B cell (primary cell): ENCODE measurements at regions not wholly inside any gene's neighbourhood (a gene's known extent, or its start where the extent isn't known, plus 50 kb on each side); places are given as distances from the start of the nearest gene placed in this dataset.

Source experiments
- ATAC-seq: fragments of 200-7000 bp; cut with Tn5 transposase; one replicate; pipeline ENCODE4 v1.10.0; 2021; ENCODE audit warnings: low read depth, mild to moderate bottlenecking, moderate number of reproducible peaks, moderate library complexity
- CTCF ChIA-PET: fragments of 350-600 bp; sonication (Branson Sonifier 250); formaldehyde crosslinking; loops from one replicate; lab custom pipeline; 2021; ENCODE audit warnings: antibody characterized with exemption, inconsistent platforms; lab: Charles Lee
- POLR2A ChIA-PET: fragments of 350-600 bp; sonication (Branson Sonifier 250); formaldehyde crosslinking; loops from one replicate; lab custom pipeline; 2021; ENCODE audit warnings: antibody characterized with exemption; lab: Charles Lee
- DNase-seq: peaks from one replicate; pipeline ENCODE4 v3.0.0; 2013
- H2AFZ ChIP-seq: 2 replicates; pipeline ENCODE4 v1.6.1; 2012; ENCODE audit warnings: mild to moderate bottlenecking, low read depth, low read length; ENCODE audit not compliant: insufficient read depth, poor library complexity, severe bottlenecking
- H3K27ac ChIP-seq, 2 donors: 1 replicate in 1 of 2; 2 replicates in 1 of 2; pipeline ENCODE4 v1.5.1; 2012 to 2013; ENCODE audit warnings: low read length in 2 of 2, mild to moderate bottlenecking in 2 of 2, moderate library complexity in 1 of 2
- H3K27me3 ChIP-seq, 4 experiments: fragments of 200-600 bp in 1 of 4; sonication (generic) in 1 of 4; replicated peaks in 1 of 4; 1 replicate in 2 of 4; 2 replicates in 2 of 4; pipeline versions ENCODE4 v1.6.1 to v1.7.0; 2013 to 2016; ENCODE audit warnings: low read length in 3 of 4, mild to moderate bottlenecking in 2 of 4, mixed read lengths in 1 of 4, moderate library complexity in 1 of 4; ENCODE audit not compliant: insufficient read depth in 4 of 4, control insufficient read depth in 3 of 4; ENCODE audit errors: control extremely low read depth in 1 of 4
- H3K36me3 ChIP-seq, 2 experiments: replicated peaks in 1 of 2; 1 replicate in 1 of 2; 2 replicates in 1 of 2; pipeline versions ENCODE4 v1.6.1 to v1.7.1; 2013; ENCODE audit warnings: low read length in 1 of 2; ENCODE audit not compliant: insufficient read depth in 2 of 2, control insufficient read depth in 1 of 2; ENCODE audit errors: control extremely low read depth in 1 of 2, extremely low read depth in 1 of 2
- H3K4me1 ChIP-seq, 2 donors: fragments of 200-600 bp in 1 of 2; sonication (generic) in 1 of 2; 1 replicate in 1 of 2; 2 replicates in 1 of 2; pipeline versions ENCODE4 v1.5.1 to v1.6.1; 2013 to 2017; ENCODE audit warnings: low read length in 2 of 2; ENCODE audit not compliant: control insufficient read depth in 2 of 2, insufficient read depth in 2 of 2
- H3K4me2 ChIP-seq: replicated peaks from 2 replicates; pipeline ENCODE3; 2012; ENCODE audit warnings: mild to moderate bottlenecking, low read depth, low read length; ENCODE audit not compliant: poor library complexity, severe bottlenecking
- H3K4me3 ChIP-seq, 5 experiments: fragments of 200-600 bp in 1 of 5; sonication (generic) in 1 of 5; 1 replicate in 3 of 5; 2 replicates in 2 of 5; pipeline versions ENCODE4 v1.5.1 to v1.7.0; 2011 to 2016; ENCODE audit warnings: low read length in 4 of 5, mild to moderate bottlenecking in 4 of 5, low read depth in 2 of 5, control low read depth in 1 of 5, moderate library complexity in 1 of 5; ENCODE audit not compliant: insufficient read depth in 1 of 5; ENCODE audit errors: control extremely low read depth in 1 of 5, extremely low read depth in 1 of 5
- H3K79me2 ChIP-seq: fragments of 200-600 bp; sonication (generic); one replicate; pipeline ENCODE4 v1.6.0; 2016; ENCODE audit warnings: low read length; ENCODE audit not compliant: control insufficient read depth, insufficient read depth
- H3K9ac ChIP-seq: fragments of 200-600 bp; sonication (generic); 2 replicates; pipeline ENCODE4 v1.6.1; 2017; ENCODE audit warnings: mild to moderate bottlenecking, low read length, moderate library complexity
- H3K9me3 ChIP-seq, 3 donors: one replicate each; pipeline versions ENCODE4 v1.6.1 to v1.7.1; 2013; ENCODE audit warnings: low read length in 2 of 3; ENCODE audit not compliant: control insufficient read depth in 2 of 3, insufficient read depth in 1 of 3; ENCODE audit errors: control extremely low read depth in 1 of 3
- H4K20me1 ChIP-seq: 2 replicates; pipeline ENCODE4 v1.6.0; 2012; ENCODE audit warnings: mild to moderate bottlenecking, low read length; ENCODE audit not compliant: insufficient read depth, control insufficient read depth, poor library complexity, severe bottlenecking
- H3K27ac Mint-ChIP-seq: one replicate; pipeline ENCODE4 v1.8.0; 2021; ENCODE audit warnings: mixed read lengths
- H3K27me3 Mint-ChIP-seq: one replicate; pipeline ENCODE4 v1.8.0; 2021; ENCODE audit warnings: mixed read lengths
- H3K4me1 Mint-ChIP-seq: one replicate; pipeline ENCODE4 v1.8.0; 2021; ENCODE audit warnings: mixed read lengths
- H3K4me3 Mint-ChIP-seq: one replicate; pipeline ENCODE4 v1.8.0; 2021; ENCODE audit warnings: mixed read lengths
- H3K9me3 Mint-ChIP-seq: one replicate; pipeline ENCODE4 v1.8.0; 2022; ENCODE audit warnings: mixed read lengths; ENCODE audit not compliant: insufficient read depth
- EZH2 ChIP-seq: IDR thresholded peaks from 2 replicates; pipeline ENCODE4 v1.6.1; 2012; ENCODE audit warnings: borderline replicate concordance, low read depth, mild to moderate bottlenecking, moderate library complexity, low read length; ENCODE audit not compliant: insufficient read depth, poor library complexity, severe bottlenecking
- WGBS: methylation state at CpG from one replicate; pipeline ENCODE4 v1.1.5; 2013; ENCODE audit warnings: missing lambda C conversion rate; ENCODE audit not compliant: insufficient coverage; 5-methylcytosine and 5-hydroxymethylcytosine counted together
- intact Hi-C: fragments of 100-400 bp; cut with micrococcal nuclease; formaldehyde crosslinking; loops from one replicate; pipeline ENCODE4 v1.10.0; 2022
- TF ChIP-seq, protein P1 (sequence below): fragments of 200-600 bp; IDR thresholded peaks from one replicate; pipeline ENCODE4 v1.8.0; 2022; ENCODE audit warnings: antibody characterized with exemption, mild to moderate bottlenecking

DNA sequence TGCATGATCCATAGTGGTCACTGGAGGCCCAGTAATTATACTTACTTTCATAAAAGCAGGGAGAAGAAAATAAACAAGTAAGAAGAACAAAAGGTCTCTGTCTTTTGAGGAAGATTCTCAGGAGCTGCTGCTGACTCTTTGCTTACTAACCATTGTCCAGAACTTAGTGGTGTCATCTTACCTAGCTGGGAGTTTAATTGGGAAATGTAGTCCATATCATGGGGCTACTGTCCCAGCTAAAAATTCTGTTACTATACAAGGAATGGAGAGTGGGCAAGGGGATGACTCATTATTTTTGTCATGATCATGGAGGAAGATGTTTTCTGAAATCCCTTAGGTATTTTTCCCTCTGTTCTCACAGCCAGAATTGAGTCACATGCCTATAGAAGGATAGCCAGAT is 639.3 kb downstream of the MTRR start:
- Histone ChIP-seq H3K27me3 (no peaks in the 10 kb centered on the region), H3K4me3 (no peak overlapping the region), H3K4me1 (no peaks in the 10 kb centered on the region), H3K9me3 (no peaks in the 10 kb centered on the region), H2AFZ (no peak overlapping the region), H3K4me2 (no peak overlapping the region), H3K36me3 (no peaks in the 10 kb centered on the region), H3K79me2 (no peaks in the 10 kb centered on the region), H3K9ac (no peak overlapping the region), H3K27ac (no peak overlapping the region), H4K20me1 (no peaks in the 10 kb centered on the region)
- intact Hi-C loops = no loop called here
- no peaks in the 10 kb centered on the region for H3K4me1 Mint-ChIP-seq
- H3K9me3 Mint-ChIP-seq = no peaks in the 10 kb centered on the region
- CTCF ChIA-PET = no interaction called here
- POLR2A ChIA-PET = no interaction called here
- DNase-seq (no peak), ATAC-seq (no peak)
- TF ChIP-seq, protein P1, sequence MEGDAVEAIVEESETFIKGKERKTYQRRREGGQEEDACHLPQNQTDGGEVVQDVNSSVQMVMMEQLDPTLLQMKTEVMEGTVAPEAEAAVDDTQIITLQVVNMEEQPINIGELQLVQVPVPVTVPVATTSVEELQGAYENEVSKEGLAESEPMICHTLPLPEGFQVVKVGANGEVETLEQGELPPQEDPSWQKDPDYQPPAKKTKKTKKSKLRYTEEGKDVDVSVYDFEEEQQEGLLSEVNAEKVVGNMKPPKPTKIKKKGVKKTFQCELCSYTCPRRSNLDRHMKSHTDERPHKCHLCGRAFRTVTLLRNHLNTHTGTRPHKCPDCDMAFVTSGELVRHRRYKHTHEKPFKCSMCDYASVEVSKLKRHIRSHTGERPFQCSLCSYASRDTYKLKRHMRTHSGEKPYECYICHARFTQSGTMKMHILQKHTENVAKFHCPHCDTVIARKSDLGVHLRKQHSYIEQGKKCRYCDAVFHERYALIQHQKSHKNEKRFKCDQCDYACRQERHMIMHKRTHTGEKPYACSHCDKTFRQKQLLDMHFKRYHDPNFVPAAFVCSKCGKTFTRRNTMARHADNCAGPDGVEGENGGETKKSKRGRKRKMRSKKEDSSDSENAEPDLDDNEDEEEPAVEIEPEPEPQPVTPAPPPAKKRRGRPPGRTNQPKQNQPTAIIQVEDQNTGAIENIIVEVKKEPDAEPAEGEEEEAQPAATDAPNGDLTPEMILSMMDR = no peak
- TF ChIP-seq EZH2 = no peak
- no peaks in the 10 kb centered on the region for H3K27me3 Mint-ChIP-seq
- no peak overlapping the region for H3K4me3 Mint-ChIP-seq
- no peak overlapping the region for H3K27ac Mint-ChIP-seq

DNA sequence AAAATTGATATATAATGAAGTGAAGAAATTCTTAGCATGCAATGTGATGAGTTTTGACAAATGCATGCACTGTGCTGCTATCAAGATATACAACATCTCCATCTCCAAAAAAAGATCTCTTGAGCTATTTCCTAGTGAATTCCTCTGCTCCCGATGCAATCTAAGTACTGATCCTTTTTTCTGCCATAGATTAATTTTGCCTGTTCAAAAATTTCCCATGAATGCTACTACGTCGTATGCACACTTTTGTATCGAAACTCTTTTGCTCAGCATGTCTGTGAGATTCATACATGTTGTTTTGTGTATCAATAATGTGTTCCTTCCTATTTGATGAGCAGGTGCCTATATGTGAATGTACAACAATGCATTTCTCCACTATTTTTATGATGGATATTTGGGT is 647.4 kb downstream of the MTRR start:
- H3K4me2 ChIP-seq = no peak overlapping the region
- no peak for TF ChIP-seq EZH2
- TF ChIP-seq, protein P1 = no peak
- WGBS = 75% methylated on average over 1 of the region's 4 CpGs

More for the DNA sequence above, 647.4 kb downstream of the MTRR start:
- DNase-seq = no peak
- intact Hi-C loops = no loop called here
- H3K4me3 ChIP-seq = no peak overlapping the region
- H3K27me3 ChIP-seq = no peaks in the 10 kb centered on the region
- Mint-ChIP-seq H3K27ac (no peak overlapping the region), H3K4me1 (no peaks in the 10 kb centered on the region), H3K4me3 (no peak overlapping the region), H3K27me3 (no peaks in the 10 kb centered on the region), H3K9me3 (peaks cover 3% of the 10 kb centered on the region)
- no peak for ATAC-seq
- ChIA-PET POLR2A (no interaction called here), CTCF (no interaction called here)
- H3K79me2 ChIP-seq = no peaks in the 10 kb centered on the region
- H3K4me1 ChIP-seq = no peaks in the 10 kb centered on the region
- H3K9me3 ChIP-seq = no peaks in the 10 kb centered on the region
- no peak overlapping the region for H3K27ac ChIP-seq
- no peaks in the 10 kb centered on the region for H4K20me1 ChIP-seq
- H3K9ac ChIP-seq = no peak overlapping the region
- H3K36me3 ChIP-seq = no peaks in the 10 kb centered on the region
- H2AFZ ChIP-seq = no peak overlapping the region
